GM19239 (cell line): ENCODE measurements at regions not wholly inside any gene's neighbourhood (a gene's known extent, or its start where the extent isn't known, plus 50 kb on each side); places are given as distances from the start of the nearest gene placed in this dataset.
"Not testable (repeated sequence)": the region's sequence is repeated elsewhere in the genome, so short reads cannot be mapped to it uniquely, and the experiment has no call there.

Experiments used
- DNase-seq: peaks from one replicate; pipeline ENCODE4 v3.0.0; 2011; ENCODE audit warnings: low spot score; ENCODE audit not compliant: insufficient read length
- FAIRE-seq: peaks from 2 replicates; lab custom pipeline; 2011; peaks lifted over from hg19 to GRCh38; lab: Jason Lieb, UNC

DNA sequence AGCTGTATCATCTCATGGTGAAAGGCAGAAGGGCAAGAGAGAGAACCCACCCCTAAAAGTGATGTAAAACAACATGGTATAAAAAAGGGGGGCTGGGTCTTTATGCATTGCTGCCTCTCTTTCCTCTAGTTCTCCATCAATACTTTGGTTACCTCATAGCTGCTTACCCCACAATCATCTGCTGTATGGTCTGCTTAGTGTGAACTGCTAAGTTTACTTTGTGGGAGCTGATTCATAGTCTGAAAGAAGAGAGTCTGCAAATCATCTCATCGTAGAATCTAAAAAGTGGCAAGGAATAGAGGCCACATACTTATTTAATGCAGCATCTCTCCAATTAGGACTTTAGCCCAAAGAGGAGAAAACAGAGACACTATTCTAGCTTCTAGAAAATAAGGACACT, 546.8 kb downstream of the GBE1 start:
- no peak for DNase-seq
- no peak for FAIRE-seq

DNA sequence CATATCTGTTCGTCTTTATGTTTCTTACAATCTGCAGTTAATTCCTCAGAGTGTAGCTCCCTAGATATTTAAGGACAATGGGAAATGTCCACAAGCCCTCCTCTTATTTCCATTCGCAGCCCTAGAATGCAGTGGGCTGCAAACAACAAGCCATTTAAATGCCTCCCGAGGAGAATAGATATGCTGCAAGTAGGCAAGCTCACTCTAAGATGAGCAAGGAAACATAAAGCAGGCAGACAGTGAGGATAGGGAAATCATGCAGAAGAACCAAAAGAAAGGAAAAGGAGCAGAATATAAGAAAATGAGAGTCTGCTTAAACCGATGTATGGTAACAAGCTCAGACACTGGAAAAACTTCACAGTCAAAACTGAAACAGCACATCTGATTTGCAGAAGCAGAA, 561.9 kb downstream of the GBE1 start:
- no peak for FAIRE-seq
- DNase-seq = no peak

DNA sequence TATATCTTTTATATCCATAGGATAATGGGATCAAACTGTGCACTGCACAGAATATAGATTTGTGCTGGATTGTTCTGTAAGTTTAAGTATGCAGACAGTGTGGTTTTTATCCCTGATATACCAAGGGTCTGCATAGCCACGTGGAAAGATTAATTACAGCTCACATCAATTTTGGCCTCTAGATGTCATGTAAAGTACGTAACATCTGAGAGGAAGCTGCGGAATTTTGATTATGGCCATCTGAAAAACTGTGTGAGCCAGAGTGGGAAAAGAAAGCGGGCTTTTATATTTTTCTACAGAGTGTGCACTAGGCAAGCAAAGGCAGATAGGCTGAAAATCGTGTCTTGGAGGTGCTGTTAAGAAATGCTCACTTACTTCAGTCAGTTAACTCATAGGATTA, 562.7 kb downstream of the GBE1 start:
- no peak for FAIRE-seq
- no peak for DNase-seq

DNA sequence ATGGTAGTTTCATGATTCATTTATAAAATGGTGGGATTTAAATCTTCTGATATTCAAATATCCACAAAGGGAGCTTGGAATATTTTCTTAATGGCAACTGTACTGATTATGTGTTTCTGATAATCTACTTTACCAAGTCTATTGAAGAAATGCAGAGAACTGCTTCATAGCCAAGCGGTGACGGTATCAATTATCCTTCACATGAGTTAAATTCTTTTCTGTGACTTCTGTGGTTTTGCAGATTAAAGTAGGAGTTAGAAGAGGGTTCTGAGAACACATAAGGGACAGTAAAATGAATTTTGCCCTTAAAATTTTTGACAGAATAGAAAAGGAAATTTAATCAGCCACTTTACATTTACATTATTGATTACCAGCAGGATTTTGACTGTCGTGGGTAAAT, 563.2 kb downstream of the GBE1 start:
- FAIRE-seq (no peak), DNase-seq (no peak)

DNA sequence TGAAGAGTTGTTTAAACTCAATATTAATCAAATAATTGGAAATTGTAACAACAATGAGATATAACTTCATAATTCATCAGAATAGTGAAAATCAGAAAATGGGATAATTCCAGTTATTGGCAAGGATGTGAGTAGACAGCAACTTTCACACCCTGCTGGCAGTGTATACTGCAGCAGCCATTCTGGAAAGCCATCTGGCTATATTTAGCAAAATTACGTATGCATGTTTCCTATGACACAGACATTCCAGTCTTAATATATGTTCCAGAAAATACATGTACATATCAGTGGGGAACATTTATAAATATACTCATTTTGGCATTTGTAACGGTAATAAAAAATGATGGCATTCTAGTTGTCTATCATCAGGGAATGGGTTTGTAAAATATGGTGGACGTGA, 564.1 kb downstream of the GBE1 start:
- no peak for FAIRE-seq
- DNase-seq = no peak

DNA sequence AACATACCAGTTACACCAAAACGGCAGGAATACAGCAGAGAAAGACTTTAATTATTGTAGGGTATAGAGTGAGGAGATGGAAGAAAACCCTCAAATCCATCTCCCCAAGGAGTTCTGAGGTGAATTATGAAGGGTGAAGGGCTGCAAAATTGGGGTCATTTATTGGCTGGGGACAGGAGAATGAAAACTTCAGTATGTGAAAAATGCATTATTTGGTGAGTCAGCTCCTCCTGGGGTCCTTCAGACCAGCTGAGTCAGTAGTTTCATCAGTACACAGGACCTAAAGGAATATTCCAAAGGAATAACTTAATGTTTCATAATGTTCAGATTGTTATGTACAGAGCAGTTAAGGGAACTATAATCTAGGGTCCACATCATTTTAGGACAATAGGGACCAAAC, 566.0 kb downstream of the GBE1 start:
- DNase-seq = no peak
- FAIRE-seq = no peak

DNA sequence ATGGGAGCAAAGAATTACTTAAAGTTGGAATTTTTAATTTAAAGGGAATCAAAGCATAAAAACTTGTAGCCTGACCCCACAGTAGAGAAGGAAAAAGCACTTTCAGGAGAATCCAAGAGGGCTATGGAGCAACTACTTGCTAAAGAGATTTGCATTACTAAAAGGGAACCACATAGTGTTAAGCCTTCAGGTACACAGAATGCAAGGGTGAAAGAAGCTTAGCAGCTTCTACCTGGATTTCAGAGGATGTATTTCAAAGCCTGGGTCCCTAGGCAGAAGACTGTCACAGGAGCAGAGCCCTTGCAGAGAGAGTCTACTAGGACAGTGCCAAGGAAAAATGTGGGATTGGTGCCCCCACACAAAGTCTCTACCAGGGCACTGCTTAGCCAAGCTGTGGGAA, 575.0 kb downstream of the GBE1 start:
- no peak for DNase-seq
- FAIRE-seq = no peak

DNA sequence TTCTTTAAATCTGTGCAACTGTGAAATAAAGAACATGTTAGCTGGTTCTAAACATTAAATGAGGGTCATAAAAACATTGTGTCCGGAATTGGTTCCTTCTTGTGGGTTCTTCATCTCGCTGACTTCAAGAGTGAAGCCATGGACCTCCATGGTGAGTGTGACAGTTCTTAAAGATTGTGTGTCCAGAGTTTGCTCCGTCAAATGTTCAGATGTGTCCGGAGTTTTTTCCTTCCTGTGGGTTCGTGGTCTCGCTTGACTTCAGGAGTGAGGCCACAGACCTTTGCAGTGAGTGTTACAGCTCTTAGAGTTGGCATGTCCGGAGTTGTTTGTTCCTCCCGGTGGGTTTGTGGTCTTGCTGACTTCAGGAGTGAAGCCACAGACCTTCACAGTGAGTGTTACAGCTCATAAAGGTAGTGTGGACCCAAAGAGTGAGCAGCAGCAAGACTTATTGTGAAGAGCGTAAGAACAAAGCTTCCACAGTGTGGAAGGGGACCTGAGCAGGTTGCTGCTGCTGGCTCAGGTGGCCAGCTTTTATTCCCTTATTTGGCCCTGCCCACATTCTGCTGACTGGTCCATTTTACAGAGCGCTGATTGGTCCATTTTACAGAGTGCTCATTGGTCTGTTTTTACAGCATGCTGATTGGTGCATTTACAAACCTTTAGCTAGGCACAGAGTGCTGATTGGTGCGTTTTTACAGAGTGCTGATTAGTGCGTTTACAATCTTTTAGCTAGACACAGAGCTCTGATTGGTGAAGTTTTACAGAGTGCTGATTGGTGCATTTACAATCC, 579.2 kb downstream of the GBE1 start:
- not testable (repeated sequence) for FAIRE-seq, DNase-seq

DNA sequence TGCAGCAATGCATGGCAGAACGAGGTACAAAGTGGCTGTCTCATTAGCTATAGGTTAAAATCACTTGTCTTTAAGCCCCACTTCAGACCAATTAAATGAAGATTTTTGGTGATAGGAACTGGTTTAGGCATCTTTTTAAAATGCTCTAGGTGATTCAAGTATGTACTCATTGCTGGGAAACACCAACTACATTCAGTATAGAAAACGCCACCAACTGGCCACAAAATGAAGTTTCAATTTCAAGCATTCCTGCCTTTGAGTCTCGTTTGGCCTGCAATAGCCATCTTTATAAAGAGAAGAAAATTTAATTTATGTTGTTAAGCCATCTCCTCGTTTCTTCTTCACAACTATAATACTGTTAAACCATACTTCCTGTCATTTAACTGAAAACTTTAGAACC, 587.9 kb downstream of the GBE1 start:
- no peak for DNase-seq
- no peak for FAIRE-seq

DNA sequence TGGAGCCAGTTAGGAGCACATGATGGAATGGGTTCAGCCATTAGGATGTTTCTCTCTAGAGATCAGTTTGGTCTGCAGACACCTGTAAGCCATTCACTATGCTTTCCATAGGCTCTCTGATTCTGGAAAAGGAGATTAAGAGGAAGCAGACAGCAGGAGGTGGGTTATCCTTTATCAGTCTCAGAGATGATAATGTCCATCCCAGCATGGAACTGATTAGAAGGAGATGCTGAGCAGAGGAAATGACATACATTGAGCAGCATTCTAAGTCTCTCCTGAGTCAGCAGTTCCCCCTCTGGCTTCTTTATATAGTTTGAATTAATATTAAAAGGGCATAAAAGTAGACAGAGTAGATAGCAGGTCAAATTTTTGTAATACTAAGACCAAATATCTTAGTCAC, 591.1 kb downstream of the GBE1 start:
- FAIRE-seq (no peak), DNase-seq (no peak)

DNA sequence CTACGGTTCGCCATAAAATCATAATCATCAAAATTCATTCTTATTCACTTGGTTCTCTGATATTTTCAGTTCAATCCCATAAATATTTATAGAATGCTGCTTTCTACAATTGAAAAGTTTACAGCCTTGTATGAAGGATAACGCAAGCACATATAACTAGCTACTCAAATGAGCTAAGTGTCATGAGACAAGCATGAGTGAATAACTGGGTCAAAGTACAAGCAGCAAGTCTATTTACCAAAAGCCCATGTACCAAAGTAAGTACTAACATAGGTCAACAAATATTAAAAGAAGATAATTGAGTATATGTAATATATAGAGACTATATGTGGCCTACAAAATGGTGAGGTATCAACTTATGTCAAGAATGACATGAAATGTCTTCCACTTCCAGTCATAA, 596.6 kb downstream of the GBE1 start:
- no peak for FAIRE-seq
- no peak for DNase-seq

DNA sequence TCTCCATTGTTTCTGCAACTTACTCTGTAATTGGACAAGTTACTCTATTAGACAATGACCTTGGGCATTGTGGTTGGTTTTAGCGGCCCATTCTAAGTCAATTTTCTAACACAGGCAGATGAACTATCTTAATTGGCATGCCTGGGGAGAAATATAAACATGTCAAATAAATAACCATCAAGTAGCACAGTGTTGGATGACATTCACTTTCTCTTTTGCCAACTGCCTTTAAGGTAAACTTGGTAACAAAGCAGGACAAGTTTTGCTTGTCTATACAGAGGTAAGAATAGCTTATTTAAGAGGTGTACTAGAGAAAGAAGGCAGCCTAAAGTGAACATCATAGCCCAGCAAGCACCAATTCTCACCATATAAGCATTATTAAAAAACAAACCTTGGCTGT, 599.6 kb downstream of the GBE1 start:
- DNase-seq (no peak), FAIRE-seq (no peak)

DNA sequence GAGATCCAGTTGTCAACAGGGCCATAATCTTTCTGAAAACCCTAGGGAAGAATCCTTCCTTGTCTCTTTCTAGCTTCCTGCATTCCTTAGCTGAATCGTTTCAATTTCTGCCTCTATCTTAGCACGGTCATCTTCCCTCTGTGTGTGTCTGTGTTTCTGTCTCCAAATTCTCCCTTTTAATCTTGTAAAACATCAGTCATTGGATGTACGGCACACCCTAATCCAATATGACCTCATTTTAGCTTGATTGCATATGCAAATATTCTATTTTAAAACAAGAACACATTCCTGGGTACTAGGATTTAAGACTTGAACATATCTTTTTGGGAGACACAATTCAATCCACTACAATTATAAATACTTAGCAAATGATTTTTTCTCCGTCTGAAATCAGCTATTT, 600.3 kb downstream of the GBE1 start:
- DNase-seq (no peak), FAIRE-seq (no peak)

DNA sequence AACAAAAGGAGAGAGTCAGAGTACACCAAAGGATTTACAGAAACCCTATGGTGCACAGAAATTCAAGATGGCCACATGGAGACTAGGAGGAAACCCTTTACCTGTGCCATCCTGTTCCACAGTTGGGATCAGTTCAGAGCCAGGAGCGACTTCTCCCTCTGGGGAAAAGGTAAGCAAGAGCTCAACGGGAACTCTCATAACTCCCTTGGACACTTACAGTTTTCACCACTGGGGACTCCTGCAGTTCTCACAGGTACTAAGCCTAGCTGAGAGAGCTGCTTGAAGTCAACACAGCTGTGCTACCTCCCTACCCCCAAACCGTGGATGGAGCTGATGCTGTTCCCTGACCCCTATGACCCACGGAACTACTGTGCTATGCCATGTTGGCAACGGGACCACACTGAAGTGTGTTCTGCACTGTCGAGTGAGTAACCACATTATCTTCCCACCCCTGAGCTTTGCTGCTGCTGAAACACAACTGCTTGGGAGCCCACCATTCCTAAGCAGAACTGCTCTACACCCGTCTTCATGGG, 606.8 kb downstream of the GBE1 start:
- DNase-seq = no peak
- FAIRE-seq = no peak

DNA sequence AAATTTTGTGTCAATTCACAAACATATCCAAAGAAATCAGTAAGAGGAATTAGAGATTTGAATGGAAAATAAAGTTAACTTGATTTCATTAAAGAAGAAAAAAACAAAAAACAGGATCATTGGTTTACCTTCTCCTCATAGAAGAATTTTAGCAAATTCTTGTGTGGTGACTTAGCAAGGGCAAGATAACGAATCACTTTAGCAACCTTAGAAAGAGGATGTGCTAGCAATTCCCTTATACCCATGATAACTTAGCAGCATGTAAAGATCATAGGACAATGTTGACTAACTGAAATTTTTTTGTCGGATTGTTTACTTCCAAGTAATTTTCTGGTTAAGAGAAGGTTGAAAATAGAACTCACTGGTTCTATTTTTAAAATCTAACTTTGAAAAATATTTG, 609.3 kb downstream of the GBE1 start:
- FAIRE-seq (no peak), DNase-seq (no peak)

DNA sequence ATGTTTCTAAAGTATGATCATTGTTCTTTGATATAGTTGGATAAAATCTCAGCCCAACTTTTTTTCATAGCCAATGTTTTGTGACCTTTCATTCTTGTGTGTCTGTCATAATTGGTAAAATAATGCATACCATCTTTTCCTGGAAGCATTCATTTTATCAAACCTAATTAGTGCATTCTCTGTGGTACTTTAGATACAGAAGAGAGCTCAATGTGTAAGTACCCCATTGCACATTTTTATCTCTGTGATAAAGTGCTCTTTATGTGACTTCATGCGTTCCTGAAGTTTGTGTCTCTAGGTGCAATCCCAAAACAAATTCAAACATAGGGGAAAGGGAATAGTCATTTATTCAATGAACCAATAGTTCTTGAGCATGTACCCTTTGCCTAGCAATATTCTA, 628.5 kb downstream of the GBE1 start:
- FAIRE-seq = no peak
- DNase-seq = no peak

DNA sequence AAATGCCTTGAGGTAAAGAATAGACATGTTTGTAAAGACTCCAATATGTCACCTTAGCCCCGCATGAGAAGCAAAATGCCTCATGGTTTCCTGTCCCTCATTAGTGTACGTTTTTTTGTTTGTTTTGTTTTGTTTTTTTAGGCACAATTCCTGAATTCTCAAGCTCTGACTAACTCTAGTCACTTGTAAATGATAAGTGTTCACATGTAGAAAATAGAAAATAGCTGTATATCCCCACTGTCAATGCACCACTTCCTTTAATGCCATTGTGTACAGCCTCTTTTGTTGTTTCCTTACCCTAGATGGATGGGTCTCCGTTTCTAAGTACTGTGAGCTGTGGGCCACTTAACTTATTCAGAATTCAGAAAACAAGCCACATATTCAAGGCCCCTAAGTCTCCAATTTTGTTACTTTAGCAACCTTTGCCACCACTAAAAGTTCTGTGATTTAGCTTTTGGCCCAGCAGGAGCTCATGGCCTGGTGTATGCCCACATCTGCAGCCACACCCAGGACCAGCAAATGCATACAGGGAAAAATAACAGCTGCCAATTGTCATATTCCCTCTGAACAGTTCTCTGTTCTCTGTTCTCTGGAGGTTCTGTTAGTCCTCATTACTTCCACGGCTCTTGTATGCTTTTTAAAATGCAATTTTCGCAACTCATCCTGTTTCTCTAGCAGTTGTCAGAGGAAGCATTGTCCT, 655.5 kb downstream of the GBE1 start:
- no peak for FAIRE-seq
- no peak for DNase-seq

DNA sequence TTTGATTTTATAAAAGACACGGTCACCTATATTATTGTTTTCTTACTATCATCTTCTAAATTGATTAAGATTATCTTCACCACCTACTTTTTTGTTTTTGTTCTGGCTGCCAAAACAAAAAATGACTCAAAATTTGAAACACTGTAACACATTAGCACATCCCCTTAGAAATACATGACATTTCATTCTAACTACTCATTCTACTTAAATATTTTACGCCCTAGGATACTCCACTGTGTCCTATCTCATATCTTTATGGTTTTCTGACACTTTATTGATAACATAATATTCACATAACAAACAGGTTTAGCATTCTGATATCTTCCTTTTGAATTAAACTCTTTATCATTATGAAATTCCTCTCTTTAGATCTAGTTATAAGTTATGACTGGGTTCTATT, 656.2 kb downstream of the GBE1 start:
- FAIRE-seq = no peak

DNA sequence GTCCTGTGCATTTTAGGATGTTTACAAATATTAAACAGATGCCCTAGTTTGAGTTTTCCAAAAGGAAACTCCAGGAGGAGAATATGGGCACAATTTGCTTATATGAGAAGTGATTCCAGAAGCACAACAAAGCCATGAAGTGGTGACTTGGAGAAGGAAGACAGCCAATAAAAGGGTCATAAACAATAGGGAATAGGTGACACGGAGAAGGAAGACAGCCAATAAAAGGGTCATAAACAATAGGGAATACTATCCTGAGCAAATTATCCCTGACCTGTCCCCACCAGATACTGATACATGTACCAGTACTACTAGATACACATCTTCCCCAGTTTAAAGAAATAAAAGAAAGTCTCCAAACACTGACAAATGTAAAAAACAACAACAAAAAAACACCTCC, 663.6 kb downstream of the GBE1 start:
- DNase-seq (no peak), FAIRE-seq (no peak)

More for the DNA sequence above, 656.2 kb downstream of the GBE1 start:
- DNase-seq = no peak

DNA sequence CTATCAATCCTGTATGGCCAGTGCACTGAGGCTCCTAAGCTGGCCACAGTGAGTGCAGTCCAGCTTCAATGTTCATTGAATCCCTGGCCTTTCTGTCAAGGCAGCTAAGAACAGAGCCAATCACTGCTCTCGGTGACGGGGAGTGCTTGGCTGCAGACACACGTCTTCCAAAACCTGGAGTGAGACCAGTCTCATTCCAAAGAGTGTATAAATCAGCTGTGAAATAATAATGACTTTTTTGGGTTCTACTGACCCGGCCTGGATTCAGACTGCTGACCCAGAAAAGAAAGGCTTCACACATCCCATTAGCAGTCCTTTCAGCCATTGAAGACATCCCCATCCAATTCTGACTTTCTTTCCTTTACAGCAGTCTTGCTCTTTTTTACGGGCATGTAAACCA, 665.5 kb downstream of the GBE1 start:
- DNase-seq = no peak
- FAIRE-seq = no peak

DNA sequence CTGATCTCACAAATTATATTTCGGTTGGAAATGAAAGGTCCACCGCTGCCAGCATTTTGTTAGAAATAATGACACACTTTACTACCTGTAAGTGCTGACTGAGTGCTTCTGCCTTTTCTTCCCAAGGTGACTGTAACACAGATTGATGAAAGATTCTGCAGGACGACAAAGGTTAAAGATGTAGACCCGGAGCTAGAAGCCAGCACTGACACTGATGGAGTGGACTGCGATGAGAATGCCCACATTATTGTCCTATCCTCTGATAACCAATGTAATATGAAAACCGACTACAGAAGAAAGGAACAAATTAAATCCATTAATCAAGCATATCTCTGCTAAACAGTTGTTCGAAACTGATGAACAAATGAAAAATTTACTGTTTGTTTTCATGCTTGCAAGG, 666.5 kb downstream of the GBE1 start:
- FAIRE-seq (no peak), DNase-seq (no peak)

DNA sequence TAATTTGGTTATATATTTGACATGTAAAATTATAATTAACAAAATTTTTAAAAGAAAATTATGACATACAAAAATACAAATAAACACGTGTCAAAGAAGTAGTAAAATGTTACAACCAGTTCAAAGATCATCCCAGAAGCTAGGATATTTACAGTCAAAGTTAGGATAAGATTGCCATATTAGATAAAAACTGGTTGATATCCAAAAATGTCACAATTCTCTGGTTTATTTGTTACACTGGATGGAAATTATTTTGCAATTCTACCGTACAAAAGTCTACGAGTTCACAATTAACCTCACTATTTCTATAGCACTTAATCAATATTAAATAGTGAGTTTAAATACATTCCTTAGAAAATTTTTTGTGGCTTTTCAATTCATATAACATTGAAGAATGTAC, 673.8 kb downstream of the GBE1 start:
- FAIRE-seq (no peak), DNase-seq (no peak)
